ENCODE measurements at regions not wholly inside any gene's neighbourhood (a gene's known extent, or its start where the extent isn't known, plus 50 kb on each side); places are given as distances from the start of the nearest gene placed in this dataset.

DNA sequence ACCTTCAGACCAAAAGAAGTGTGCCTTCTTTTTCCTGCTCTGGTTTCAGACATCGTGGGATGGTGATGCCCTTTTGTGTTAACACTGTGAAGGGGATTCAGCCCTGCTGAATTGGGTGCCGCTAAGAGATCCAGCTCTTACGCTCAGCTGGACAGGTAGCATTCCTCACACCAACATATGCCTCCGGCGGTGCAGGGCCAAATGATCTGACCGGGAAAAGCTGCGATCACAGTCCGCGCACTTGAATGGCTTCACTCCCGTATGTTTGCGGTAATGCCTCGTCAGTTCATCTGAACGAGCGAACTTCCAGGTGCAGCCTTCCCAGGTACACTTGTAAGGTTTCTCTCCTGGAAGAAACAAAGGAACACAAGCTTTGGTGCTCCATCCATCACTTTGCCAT, 438.9 kb downstream of the KLF12 start:
- no peak for DNase-seq

DNA sequence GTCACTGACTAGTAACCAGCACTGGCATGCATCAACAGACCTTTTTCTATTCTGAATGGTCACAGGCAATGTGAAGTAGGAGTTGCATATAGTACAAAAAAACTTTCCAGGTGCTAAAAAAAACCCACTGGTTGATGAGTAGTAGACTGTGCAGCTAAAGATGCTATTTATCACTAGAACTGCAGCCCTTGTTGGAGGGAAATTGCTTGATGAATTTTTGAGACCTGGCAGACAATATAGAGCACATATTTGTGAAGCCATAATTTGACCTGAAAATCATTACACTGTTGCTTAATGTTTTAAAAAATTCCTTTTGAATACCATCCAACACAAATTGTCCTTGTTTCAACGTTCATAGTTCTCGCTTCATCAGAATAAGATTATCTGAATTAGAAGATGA, 441.0 kb downstream of the KLF12 start:
- DNase-seq = no peak

DNA sequence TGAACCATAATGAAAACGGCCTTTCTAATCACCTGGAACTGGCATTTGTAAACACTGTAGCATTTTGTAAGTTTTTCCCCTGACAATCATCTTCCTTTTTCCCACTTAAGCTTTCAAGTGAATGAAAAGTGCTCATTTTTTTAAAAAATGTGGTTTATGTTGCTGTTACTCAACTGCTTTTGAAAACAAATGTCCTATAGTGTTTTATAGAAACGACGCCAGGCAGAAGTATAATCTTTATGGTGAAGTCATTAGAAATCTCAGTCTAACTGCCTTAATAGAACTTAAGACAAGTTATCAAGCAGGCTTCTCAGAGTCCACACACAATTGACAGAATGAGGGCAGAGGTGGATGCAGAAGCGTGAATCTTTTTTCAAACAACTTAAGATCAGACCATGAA, 442.3 kb downstream of the KLF12 start:
- no peak for DNase-seq

DNA sequence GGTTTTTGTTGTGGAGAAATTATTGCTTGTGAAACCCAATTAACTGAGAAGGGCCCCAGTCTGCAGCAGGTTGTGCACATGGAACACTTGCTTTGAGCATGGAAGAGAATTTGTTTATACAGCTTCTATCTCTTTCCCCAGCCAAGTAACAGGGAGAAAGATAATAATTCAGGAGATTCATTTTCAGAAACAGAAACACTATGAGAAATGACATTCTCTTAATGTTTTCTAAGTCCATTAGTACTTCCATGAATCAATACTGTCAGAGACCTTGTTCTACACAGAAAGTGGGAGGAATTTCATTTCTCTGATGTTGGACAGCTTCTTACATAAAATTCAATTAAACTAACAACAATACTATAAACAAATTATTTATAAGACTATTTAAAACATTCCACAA, 446.3 kb downstream of the KLF12 start:
- no peak for DNase-seq

DNA sequence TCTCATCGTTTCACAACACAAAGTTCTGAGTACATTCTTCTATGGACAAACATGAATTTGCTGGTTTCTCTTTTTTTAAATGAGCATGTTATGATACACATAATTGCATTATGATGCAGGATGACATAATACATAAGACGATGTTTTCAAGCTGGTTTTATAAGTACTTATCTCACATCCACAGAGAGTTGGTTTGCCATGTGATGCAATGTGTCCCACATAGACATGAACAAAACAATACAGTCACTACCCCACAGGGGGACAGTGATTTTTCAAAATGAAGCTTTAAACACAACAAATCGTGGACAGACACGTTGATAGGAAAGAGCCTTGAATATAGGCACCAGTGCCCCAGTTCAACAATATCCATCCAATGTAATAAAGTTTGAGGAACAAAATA, 447.1 kb downstream of the KLF12 start:
- DNase-seq = no peak

DNA sequence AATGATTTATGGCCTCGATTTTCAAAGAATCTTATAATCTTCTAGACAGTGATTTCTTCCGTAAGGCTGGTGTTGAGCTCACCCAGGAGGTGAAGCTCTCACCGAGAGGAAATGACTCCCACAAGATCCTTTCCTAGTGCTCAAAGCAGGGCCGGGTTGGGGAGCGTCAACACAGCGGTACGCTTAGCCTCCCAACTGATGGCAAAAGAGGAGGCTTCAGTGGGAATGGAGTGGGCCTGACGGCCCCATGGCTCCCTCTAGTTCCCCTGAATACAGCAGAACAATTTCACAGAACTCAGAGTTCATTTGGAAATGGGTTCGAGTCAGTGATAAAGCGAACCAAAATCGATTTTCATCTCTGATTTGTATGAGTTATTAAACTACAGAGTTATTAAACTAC, 449.5 kb downstream of the KLF12 start:
- no peak for DNase-seq

DNA sequence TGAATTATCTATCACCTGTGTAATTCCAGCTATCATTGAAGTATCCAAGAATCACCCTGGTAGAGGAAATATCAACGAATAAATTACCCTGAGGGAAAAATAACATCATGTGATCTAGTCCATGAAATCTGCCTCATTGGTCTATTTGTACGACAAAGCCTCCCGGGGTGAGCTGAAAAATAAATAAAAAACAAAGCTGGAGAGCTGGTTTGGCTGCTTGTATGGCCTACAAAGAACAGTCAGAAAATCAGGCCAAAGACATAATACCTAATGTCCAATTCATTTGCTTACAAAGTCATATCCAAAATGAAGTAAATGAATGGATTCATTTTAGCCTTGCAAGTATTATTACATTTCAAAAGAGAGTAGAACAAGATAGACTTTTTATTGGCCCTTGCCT, 449.9 kb downstream of the KLF12 start:
- DNase-seq = no peak

DNA sequence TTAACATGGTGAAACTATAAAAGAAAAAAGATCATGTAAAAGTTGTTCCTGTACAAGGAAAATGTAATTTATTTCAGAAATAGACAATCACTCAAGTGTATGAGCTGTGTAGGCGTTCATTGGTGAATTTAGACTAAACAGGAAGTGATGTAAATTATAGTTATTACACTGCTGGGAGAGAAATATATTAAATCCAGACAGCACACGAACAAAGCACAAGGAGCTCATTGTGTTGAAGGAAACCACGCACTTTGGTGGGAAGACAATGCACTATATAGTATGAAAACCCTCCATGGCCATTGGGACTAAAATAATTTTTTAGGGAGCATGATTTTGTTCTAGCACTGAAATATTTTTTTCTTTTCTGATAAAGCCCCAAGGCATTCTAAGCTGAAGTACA, 450.5 kb downstream of the KLF12 start:
- no peak for DNase-seq

DNA sequence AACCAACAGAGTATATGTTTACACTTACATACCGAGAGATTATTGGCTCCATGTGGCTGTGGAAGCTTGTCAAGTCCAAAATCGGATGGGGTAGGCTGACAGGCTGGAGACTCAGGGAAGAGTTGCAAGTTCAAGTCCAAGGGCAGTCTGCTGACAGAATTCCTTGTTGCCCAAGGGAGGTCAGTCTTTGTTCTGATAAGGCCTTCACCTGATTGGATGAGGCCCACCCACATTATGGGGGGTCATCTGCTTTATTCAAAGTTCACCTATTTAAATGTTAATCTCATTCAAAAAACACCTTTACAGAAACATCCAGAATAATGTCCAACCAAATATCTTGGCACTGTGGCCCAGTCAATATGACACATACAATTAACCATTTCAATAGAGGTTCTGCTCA, 452.4 kb downstream of the KLF12 start:
- no peak for DNase-seq

DNA sequence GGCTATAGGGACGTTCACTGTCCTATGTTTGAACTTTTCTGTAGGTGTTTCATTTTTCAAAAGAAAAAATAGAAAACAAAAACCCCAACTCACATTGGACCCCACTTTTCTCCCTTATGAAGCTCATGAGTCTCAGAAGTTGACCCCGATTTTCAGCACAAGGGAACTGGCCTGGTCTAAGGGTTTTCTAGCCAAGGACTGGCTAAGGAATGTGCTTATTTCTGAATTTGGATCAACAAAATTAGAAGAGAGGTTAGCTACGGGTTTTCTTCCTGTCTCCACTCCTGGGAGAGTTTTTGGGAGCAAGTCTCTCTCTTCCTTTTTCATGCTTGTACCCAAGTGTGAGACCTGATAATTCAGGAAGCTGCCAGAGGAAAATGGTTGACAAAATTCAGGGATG, 453.2 kb downstream of the KLF12 start:
- no peak for DNase-seq

DNA sequence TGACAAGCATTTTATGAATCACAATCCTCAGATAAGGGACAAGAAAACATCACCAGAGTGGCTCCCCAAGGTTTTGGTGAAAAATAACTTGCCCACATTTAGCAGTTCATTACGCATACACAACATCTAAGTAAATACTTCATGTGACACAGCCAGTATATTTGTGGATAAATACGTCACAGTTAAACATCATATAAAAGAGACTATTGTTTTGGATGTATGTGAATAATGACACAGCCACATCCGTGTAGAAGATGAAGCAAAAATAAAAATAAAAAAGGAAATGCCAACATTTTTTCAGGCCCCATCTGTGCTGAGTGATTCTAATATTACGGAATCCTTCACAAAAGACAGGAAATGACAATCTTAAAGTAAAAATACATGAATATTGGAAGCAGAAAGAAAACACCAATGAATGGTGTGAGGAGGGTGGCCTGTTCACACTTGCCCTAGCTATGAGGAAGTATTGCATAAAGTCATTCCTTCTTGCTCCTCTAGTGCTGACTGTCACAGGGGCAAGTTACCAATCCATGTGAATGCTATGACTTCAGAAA, 457.1 kb downstream of the KLF12 start:
- DNase-seq = no peak

DNA sequence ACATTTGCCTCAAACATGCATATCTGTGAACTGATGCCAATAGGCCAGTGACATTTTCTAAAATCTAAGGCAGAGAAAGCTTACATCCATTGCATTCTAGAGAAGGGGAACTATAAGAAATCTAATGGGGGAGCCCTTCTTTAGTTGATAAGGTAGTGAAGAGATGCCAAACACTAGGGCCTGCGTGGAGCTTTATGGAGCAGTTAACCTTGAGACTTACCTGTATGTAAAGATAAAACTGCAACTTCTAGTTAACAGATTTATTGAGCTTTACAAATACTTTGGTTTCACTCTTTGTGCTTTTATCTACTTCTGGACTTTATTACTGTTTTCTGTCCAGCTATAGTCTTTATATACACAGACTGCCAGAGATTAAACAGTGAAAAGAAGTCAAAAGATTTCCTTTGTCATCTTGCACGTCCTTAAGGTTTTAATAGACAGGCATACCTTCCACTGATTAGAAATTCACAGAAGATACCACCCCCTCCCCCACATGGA, 457.6 kb downstream of the KLF12 start:
- no peak for DNase-seq

DNA sequence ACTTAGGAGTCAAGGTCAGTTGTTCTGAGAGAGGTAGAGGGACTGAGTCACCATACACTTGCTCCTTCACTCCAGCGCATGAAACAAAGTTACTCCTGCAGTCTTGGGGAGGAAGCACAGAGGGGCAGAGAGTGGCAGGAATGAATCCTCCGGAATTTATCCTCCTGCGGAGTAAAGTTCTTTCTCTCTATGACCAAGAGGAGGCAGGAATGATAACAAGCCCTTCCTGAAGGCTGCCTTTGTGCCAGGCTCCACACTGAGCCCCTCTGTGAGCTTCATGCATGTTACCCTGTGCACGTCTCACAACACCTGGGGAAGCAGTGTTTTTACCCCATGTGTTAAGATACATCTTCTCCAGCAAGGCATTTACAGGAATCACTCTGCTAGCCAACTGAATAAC, 458.4 kb downstream of the KLF12 start:
- no peak for DNase-seq

DNA sequence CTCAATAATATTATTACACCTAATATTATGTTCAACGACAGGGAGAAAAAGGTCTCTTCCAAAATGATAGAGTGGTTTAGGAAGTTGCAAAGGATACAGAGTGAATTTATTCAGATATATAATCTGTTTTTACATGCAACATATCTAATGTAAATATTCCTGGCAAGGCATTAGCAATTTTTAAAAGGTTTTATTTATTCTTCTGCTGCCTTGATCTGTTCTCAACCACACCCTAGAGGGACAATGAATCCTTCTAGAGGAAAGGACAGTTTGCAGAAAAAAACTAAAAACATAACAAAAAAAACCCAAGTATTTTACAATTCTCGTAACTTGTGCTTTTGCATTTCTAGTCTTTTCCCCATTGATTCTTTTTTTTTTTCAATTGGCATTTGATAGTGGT, 459.6 kb downstream of the KLF12 start:
- DNase-seq = no peak

DNA sequence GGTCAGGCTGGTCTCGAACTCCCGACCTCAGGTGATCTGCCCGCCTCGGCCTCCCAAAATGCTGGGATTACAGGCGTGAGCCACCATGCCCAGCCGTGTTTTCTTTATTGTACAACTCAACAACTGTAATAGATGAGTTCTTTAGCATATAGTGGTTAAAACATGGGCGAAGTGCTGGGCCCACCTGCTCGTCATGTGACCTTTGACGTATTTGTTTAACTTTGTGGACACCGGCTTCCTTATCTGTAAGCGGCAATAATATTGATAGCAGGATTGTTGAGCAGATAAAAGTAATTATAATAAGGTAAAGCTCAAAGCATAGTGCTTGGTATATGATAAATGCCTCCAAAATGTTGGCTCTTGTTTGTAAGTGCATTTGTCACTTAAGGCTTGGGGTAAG, 460.3 kb downstream of the KLF12 start:
- DNase-seq = no peak

DNA sequence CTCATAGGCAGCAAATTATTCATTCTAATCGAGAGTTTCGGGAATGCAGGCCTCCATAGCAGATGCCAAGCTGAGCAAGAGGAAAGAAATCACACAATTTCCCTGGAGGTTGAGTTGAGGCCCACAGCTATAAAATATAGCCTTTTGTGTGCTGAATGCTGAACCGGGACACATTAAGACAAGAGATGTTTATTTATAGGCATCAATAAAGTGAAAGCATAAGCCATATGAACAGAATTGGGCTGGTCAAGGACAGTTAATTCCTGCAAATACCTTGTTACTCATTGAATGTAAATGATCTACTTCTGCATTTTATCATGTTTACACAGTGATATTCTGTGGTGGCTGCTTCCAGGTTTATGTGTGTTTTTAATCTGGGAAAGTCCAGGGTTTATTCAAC, 461.7 kb downstream of the KLF12 start:
- no peak for DNase-seq

DNA sequence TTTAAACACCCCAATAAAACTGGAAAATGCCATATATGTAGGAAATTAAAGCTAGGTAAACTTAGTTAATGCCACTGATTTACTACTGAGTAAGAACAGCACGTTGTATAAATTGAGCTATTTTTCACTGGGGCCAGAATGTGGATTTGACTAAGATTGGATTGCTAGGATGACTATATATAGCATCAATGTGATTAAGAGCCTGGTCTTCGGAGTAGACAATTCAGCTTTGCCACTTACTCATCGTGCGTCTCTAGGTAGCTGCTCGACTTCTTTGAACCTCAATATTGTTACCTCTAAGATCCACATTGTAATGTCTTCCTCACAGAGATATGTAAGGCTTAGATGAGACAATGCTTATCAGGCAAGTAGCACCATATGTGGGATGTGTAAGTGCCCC, 462.5 kb downstream of the KLF12 start:
- no peak for DNase-seq

DNA sequence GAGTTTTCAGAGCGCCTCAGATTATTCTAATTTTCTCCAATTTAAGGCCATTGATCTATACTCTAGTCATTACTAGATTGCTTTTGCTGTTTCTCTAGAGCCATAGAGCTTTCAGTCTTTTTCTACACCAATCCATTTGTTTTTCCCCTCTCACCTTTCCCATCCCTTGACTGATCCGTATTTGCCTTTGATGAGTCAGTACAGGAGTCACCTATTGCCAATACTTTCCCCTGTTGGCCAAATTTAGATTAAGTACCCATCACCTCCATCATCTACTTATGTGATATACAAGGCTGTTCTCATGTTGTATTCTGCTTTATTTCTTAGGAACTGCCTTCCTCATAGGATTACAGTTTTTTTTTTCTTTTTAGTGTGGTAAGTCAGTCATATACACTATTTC, 463.2 kb downstream of the KLF12 start:
- DNase-seq = no peak

DNA sequence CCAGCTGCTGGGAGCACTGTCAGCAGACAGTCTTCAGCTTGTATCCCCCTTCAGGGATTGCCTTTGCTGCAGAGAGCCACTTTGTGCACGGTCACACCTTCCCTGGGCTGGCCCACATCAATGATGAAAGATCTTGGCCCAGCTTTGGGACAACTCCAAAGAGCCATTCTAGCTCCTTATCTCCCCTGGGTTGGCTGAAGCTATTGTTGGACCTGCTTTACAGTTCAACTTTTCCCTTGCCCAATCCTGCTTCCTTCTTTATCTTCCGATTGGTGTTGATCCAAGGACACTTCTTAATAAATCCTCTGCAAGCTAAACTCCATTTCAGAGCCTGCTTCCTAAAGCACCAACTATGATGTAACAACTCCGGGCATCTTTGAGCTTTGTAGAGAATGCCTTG, 466.4 kb downstream of the KLF12 start:
- no peak for DNase-seq

DNA sequence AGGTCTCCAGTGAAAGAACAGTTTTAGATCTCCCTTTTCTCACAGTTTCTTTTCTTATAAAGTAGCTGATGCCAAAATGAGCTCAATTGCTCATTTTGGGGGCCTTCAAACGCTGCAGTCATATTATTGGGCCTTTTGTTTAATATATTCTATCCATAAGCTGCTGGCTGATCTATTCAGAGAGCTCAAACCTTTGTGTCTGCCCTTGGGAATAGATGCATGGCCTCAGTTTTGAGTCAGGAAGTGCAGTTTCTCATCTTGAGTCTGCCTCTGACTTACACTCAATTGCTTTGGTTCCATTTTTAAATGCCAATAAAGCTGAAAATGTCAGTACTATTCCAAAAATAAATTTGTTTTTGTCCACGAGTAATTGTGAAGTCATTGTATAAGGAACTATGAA, 468.9 kb downstream of the KLF12 start:
- DNase-seq = no peak

DNA sequence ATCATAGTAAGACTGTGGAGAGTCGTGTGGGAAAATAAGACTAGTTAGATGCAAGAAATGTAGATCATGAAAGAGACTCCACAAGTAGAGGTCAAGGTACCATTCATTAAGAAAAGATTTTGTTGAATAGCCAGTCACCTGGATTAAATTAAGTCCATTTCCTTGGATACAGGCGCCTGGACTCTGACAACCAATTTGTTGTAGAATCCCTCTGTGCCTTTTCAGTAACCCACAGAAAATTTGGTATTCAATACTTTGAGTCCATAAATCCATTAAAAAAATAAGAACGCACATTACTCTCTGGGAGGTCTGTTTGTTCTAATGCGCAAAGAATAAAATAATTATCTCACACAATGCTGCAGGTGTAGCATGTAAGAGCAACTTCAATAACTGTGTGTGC, 469.4 kb downstream of the KLF12 start:
- DNase-seq = no peak

DNA sequence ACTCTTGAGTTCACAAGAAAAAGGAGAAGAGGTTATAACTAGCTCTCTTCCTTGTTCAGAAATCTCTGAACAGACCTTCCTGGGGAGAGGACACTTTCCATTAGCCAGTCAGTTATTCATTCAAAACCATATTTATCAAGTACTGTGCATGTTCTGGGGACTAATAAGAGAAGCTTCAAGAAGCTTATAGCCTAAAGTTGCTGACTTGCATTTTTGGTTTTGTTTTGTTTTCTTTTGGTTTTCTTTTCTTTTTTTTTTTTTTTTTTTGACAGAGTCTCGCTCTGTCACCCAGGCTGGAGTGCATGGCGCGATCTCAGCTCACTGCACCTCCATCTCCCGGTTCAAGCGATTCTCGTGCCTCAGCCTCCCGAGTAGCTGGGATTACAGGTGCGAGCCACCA, 471.4 kb downstream of the KLF12 start:
- DNase-seq = no peak

DNA sequence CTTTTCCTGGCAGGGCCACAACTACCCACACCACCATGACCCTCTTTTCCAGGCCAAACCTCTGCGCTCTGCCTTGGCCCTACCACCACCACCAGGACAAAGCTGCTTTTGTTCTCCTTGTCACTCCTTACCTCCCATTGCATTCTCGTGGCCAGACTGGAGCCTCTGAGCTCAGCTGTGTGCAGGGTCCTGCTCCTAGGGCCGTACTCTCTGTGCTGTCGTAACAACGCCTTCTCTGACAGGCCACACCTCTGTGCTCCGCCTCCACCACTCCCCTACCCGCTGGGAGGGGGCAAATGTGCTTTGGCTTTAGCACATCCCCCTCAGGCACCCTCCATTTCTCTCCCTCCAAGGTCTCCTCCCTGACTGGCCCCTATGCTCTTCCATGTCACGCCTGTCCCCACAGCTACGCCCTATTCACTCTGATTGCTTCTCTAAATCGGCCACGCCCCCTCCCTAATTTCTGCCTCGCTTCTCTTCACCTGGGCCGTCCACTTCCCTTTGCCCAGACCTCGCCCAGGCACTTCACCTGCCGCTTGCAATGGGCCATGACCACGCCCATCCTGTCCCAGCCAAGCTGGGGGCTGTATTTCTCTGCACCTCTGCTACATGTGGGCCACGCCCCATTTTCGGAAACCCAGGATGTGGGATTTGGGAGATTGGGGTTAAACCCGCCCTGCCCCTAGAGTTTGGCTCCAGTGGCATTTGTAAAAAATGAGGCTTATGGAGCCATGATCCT, 472.3 kb downstream of the KLF12 start:
- DNase-seq = no peak

DNA sequence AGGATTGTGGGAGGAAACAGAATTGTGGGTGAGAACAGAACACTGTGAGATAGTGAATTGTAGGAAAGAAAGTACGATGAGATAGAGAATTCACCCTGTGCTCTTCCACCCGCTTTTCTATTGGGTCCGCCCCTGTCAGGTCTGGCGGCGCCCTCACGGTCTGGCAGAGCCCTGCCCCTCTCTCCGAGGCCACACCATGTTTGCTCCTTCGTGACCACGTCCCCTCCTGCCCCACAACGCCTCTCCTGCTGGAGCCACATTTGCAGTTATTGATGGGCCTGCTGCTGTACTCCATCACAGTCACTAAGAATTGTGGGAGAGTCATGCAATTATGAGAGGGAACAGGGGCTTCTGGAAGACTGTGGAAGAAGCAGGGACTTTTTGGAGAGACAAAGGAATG, 473.1 kb downstream of the KLF12 start:
- no peak for DNase-seq

DNA sequence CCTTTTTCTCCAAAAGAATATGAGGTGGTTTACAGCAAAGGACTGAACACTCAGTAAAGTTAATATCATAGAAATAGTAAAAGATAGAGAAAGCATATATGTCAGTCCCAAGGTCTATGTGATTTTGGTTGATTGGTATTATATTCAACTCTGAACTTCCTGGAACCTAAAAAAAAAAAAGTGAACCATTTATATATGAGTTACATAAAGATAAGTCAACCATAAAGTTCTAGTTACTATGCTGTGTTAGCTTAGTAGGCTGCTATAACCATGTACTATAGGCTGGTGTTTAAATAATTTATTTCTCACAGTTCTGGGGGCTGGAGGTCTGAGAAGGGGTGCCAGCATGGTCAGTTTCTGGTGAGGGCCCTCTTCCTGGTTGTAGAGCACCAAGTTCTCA, 475.6 kb downstream of the KLF12 start:
- no peak for DNase-seq
